IMR-90 (cell line): ENCODE measurements at regions not wholly inside any gene's neighbourhood (a gene's known extent, or its start where the extent isn't known, plus 50 kb on each side); places are given as distances from the start of the nearest gene placed in this dataset.

Experiments
- ATAC-seq: fragments of 200-7000 bp; cut with Tn5 transposase; 2 replicates; pipeline ENCODE4 v1.9.1; 2020; ENCODE audit warnings: low read depth, mild to moderate bottlenecking, moderate library complexity
- BruUV-seq: library from RNA; stranded (reverse); fragments of 400-500 nt; replicated peaks from 2 replicates; lab custom pipeline; 2021; lab: Mats Ljungman, UMichigan
- CTCF ChIA-PET: fragments of 300-600 bp; formaldehyde crosslinking; extraction: SDS; loops from one replicate; lab custom pipeline; 2021; ENCODE audit warnings: antibody characterized with exemption; lab: Yijun Ruan, JAX
- POLR2A ChIA-PET: fragments of 300-600 bp; sonication (Branson Sonifier 250); formaldehyde crosslinking; loops from one replicate; lab custom pipeline; 2022; ENCODE audit warnings: antibody characterized with exemption; ENCODE audit not compliant: unreplicated experiment; lab: Charles Lee
- DNase-seq: peaks from one replicate; pipeline ENCODE4 v3.0.0; 2013
- H2AFZ ChIP-seq: replicated peaks from 2 replicates; pipeline ENCODE3; 2013; ENCODE audit warnings: low read length, mild to moderate bottlenecking; ENCODE audit not compliant: poor library complexity
- H2AK5ac ChIP-seq: 2 replicates; pipeline ENCODE4 v1.6.1; 2013; ENCODE audit warnings: low read depth, low read length, inconsistent platforms
- H2AK9ac ChIP-seq: replicated peaks from 2 replicates; pipeline ENCODE3; 2013; ENCODE audit warnings: mild to moderate bottlenecking, low read depth, low read length, moderate library complexity; ENCODE audit not compliant: poor library complexity
- H2BK120ac ChIP-seq: 2 replicates; pipeline ENCODE4 v1.6.1; 2013; ENCODE audit warnings: low read depth, low read length, inconsistent platforms
- H2BK15ac ChIP-seq: 3 replicates; pipeline ENCODE4 v1.6.1; 2013; ENCODE audit warnings: low read depth, low read length, inconsistent platforms
- H2BK20ac ChIP-seq: 2 replicates; pipeline ENCODE4 v1.6.1; 2013; ENCODE audit warnings: low read depth, mild to moderate bottlenecking, inconsistent platforms, low read length, moderate library complexity
- H2BK5ac ChIP-seq: 2 replicates; pipeline ENCODE4 v1.6.1; 2013; ENCODE audit warnings: mild to moderate bottlenecking, low read depth, low read length, inconsistent platforms; ENCODE audit not compliant: poor library complexity, severe bottlenecking
- H3K14ac ChIP-seq: replicated peaks from 2 replicates; pipeline ENCODE4 v1.6.1; 2013; ENCODE audit warnings: low read depth, low read length, inconsistent platforms
- H3K18ac ChIP-seq: 2 replicates; pipeline ENCODE4 v1.6.1; 2013; ENCODE audit warnings: low read depth, low read length, control low read depth
- H3K23ac ChIP-seq: 2 replicates; pipeline ENCODE4 v1.6.1; 2013; ENCODE audit warnings: low read depth, low read length, inconsistent platforms
- H3K27ac ChIP-seq: 2 replicates; pipeline ENCODE4 v1.5.1; 2013; ENCODE audit warnings: mild to moderate bottlenecking, control low read depth, low read length; ENCODE audit not compliant: insufficient read depth
- H3K27me3 ChIP-seq: 2 replicates; pipeline ENCODE4 v1.6.1; 2013; ENCODE audit warnings: low read length; ENCODE audit not compliant: control insufficient read depth, insufficient read depth
- H3K36me3 ChIP-seq: 2 replicates; pipeline ENCODE4 v1.6.1; 2013; ENCODE audit warnings: low read length, mixed read lengths; ENCODE audit not compliant: control insufficient read depth, insufficient read depth
- H3K4ac ChIP-seq: 2 replicates; pipeline ENCODE4 v1.6.1; 2013; ENCODE audit warnings: low read depth, low read length, inconsistent platforms
- H3K4me1 ChIP-seq: 2 replicates; pipeline ENCODE4 v1.6.1; 2013; ENCODE audit warnings: low read length, mixed read lengths; ENCODE audit not compliant: control insufficient read depth, insufficient read depth
- H3K4me2 ChIP-seq: 2 replicates; pipeline ENCODE4 v1.6.1; 2013; ENCODE audit warnings: low read depth, mild to moderate bottlenecking, control low read depth, low read length, moderate library complexity
- H3K4me3 ChIP-seq: 2 replicates; pipeline ENCODE4 v1.5.1; 2013; ENCODE audit warnings: low read depth, mild to moderate bottlenecking, control low read depth, low read length, moderate library complexity; ENCODE audit not compliant: insufficient read depth
- H3K56ac ChIP-seq: 2 replicates; pipeline ENCODE4 v1.6.1; 2013; ENCODE audit warnings: low read length, inconsistent platforms; ENCODE audit not compliant: insufficient read depth; ENCODE audit errors: extremely low read depth
- H3K79me1 ChIP-seq, 2 experiments: 2 replicates each; pipeline ENCODE4 v1.6.1; 2013; ENCODE audit warnings: low read length in 2 of 2, inconsistent platforms in 1 of 2, low read depth in 1 of 2
- H3K9ac ChIP-seq: 2 replicates; pipeline ENCODE4 v1.6.1; 2013; ENCODE audit warnings: low read depth, low read length, control low read depth
- H3K9me1 ChIP-seq: 2 replicates; pipeline ENCODE4 v1.6.1; 2013; ENCODE audit warnings: low read length, inconsistent platforms; ENCODE audit not compliant: insufficient read depth
- H3K9me3 ChIP-seq: 2 replicates; pipeline ENCODE4 v1.6.1; 2013; ENCODE audit warnings: low read length; ENCODE audit not compliant: control insufficient read depth, insufficient read depth
- H4K20me1 ChIP-seq: 2 replicates; pipeline ENCODE4 v1.6.1; 2013; ENCODE audit warnings: low read length, inconsistent platforms; ENCODE audit not compliant: insufficient read depth
- H4K5ac ChIP-seq: 2 replicates; pipeline ENCODE4 v1.6.1; 2013; ENCODE audit warnings: mild to moderate bottlenecking, low read depth, low read length, control low read depth
- H4K8ac ChIP-seq, 2 experiments: 2 replicates each; pipeline ENCODE4 v1.6.1; 2013; ENCODE audit warnings: low read depth in 2 of 2, low read length in 2 of 2, control low read depth in 1 of 2, inconsistent platforms in 1 of 2
- H4K91ac ChIP-seq: 2 replicates; pipeline ENCODE4 v1.6.1; 2013; ENCODE audit warnings: low read depth, low read length, inconsistent platforms; ENCODE audit not compliant: insufficient read depth
- CEBPB ChIP-seq: IDR thresholded peaks from 2 replicates; pipeline ENCODE4 v1.6.1; 2012; ENCODE audit warnings: low read depth, low read length, improper control_type of control experiment
- NFE2L2 ChIP-seq: fragments of 150-350 bp; IDR thresholded peaks from 2 replicates; pipeline ENCODE4 v1.6.1; 2016; ENCODE audit warnings: low read depth, mild to moderate bottlenecking, low read length
- WGBS, 2 experiments: methylation state at CpG; one replicate each; pipeline versions ENCODE4 v1.1.5 to v1.1.7; 2013; ENCODE audit warnings: missing lambda C conversion rate in 2 of 2; ENCODE audit not compliant: insufficient read length in 1 of 2; ENCODE audit errors: extremely low coverage in 2 of 2; 5-methylcytosine and 5-hydroxymethylcytosine counted together
- dilution Hi-C: fragments of 300-500 bp; cut with HindIII; formaldehyde crosslinking; loops from one replicate; pipeline ENCODE4 v1.14.3; 2018; ENCODE audit warnings: low sequenced_read_pairs; ENCODE audit not compliant: unreplicated experiment
- in situ Hi-C: fragments of 300-500 bp; cut with MboI; formaldehyde crosslinking; loops from 3 replicates; pipeline ENCODE4 v1.14.3; 2019; ENCODE audit warnings: low sequenced_read_pairs, inconsistent platforms, mixed read lengths
- intact Hi-C: fragments of 100-400 bp; cut with micrococcal nuclease; formaldehyde crosslinking; loops from 2 replicates; pipeline ENCODE4 v1.10.0; 2022

DNA sequence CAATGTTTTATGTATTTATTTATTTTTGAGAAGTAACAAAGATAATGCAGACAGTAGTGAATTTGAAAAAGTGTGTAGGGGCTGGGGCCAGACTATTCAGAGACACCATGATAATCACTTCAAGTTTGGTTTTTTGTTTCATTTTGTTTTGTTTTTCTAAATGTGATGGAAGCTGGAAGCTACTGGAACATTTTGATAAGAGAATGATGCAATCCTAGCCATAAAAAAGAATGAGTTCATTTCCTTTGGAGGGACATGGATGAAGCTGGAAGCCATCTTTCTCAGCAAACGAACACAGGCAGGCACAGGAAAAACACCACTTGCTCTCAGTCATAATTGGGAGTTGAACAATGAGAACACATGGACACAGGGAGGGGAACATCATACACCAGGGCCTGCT, 706.6 kb upstream of the EPHA5 start:
- Histone ChIP-seq H2BK120ac (no peak overlapping the region), H3K79me1 (no peaks in the 10 kb centered on the region), H3K14ac (no peak overlapping the region), H2BK15ac (no peak overlapping the region), H3K9me3 (peaks cover 2% of the 10 kb centered on the region; the same call in 1 of the 2 replicates), H3K4me2 (no peak overlapping the region), H3K27ac (no peak overlapping the region), H3K9ac (no peak overlapping the region), H4K8ac (no peak overlapping the region), H3K36me3 (no peaks in the 10 kb centered on the region), H3K4me3 (no peak overlapping the region), H3K4me1 (no peaks in the 10 kb centered on the region), H3K4ac (no peak overlapping the region), H3K27me3 (no peaks in the 10 kb centered on the region), H2BK20ac (no peak overlapping the region), H2AK9ac (no peak overlapping the region), H4K91ac (no peak overlapping the region), H2AFZ (no peak overlapping the region), H3K9me1 (no peaks in the 10 kb centered on the region), H3K18ac (no peak overlapping the region), H3K56ac (no peak overlapping the region), H4K20me1 (no peaks in the 10 kb centered on the region), H2AK5ac (no peak overlapping the region), H2BK5ac (no peak overlapping the region), H3K23ac (no peak overlapping the region), H4K5ac (no peak overlapping the region)
- ATAC-seq (no peak), DNase-seq (no peak)
- in situ Hi-C loops (no loop called here), intact Hi-C loops (no loop called here), dilution Hi-C loops (no loop called here)
- ChIA-PET CTCF (no interaction called here), POLR2A (no interaction called here)
- TF ChIP-seq CEBPB (0 out of 2 replicates have a peak, but pooled peaks have one; percentile 26), NFE2L2 (no peak)
- no CpG with 5 or more reads among the region's 1 CpG for WGBS, 2 experiments
- no TSS peak for BruUV-seq
